ENCODE measurements at regions not wholly inside any gene's neighbourhood (a gene's known extent, or its start where the extent isn't known, plus 50 kb on each side); places are given as distances from the start of the nearest gene placed in this dataset.

DNA sequence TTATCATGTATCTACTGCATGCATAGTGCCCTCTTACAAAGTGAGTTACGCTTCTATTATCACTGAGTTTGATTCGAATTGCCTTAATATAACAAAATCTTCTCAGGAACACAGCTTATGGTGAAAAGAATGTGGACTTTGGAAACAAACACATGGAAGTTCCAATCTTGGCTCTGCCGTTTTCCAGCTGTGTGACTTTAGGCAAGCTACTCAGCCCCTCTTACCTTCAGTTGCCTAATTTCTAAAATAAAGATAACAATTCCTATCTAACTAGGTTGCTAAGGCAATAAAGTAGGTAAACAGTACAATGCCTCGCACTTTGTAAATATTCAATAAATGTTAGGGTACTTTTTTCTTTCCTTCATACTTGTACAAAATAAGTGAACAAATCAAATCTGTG is 104.0 kb upstream of the GRIA3 start:
- no peak for TF ChIP-seq SMC3 (conservative IDR thresholded peaks at IDR 0.05; ENCODE audit: insufficient read depth, low read depth, low read length)
- no peak for TF ChIP-seq ELF1 (tag; IDR thresholded peaks at IDR 0.05)
- TF ChIP-seq TAF1 (IDR thresholded peaks at IDR 0.05; ENCODE audit: control insufficient read depth, extremely low read depth, insufficient read depth, low read length, severe bottlenecking): no peak
- TF ChIP-seq CHD2 (IDR thresholded peaks at IDR 0.05; ENCODE audit: low read depth, low read length): no peak
- TF ChIP-seq, protein P1, sequence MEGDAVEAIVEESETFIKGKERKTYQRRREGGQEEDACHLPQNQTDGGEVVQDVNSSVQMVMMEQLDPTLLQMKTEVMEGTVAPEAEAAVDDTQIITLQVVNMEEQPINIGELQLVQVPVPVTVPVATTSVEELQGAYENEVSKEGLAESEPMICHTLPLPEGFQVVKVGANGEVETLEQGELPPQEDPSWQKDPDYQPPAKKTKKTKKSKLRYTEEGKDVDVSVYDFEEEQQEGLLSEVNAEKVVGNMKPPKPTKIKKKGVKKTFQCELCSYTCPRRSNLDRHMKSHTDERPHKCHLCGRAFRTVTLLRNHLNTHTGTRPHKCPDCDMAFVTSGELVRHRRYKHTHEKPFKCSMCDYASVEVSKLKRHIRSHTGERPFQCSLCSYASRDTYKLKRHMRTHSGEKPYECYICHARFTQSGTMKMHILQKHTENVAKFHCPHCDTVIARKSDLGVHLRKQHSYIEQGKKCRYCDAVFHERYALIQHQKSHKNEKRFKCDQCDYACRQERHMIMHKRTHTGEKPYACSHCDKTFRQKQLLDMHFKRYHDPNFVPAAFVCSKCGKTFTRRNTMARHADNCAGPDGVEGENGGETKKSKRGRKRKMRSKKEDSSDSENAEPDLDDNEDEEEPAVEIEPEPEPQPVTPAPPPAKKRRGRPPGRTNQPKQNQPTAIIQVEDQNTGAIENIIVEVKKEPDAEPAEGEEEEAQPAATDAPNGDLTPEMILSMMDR (IDR thresholded peaks at IDR 0.05 in 2 of 3, conservative IDR thresholded peaks at IDR 0.05 in 1 of 3; ENCODE audit: insufficient read depth in 2 of 3, low read depth in 1 of 3, low read length in 3 of 3): no peak
- TF ChIP-seq HNRNPK (IDR thresholded peaks at IDR 0.05; ENCODE audit: low read depth, low read length, poor library complexity, severe bottlenecking): no peak
- TF ChIP-seq, protein P2, sequence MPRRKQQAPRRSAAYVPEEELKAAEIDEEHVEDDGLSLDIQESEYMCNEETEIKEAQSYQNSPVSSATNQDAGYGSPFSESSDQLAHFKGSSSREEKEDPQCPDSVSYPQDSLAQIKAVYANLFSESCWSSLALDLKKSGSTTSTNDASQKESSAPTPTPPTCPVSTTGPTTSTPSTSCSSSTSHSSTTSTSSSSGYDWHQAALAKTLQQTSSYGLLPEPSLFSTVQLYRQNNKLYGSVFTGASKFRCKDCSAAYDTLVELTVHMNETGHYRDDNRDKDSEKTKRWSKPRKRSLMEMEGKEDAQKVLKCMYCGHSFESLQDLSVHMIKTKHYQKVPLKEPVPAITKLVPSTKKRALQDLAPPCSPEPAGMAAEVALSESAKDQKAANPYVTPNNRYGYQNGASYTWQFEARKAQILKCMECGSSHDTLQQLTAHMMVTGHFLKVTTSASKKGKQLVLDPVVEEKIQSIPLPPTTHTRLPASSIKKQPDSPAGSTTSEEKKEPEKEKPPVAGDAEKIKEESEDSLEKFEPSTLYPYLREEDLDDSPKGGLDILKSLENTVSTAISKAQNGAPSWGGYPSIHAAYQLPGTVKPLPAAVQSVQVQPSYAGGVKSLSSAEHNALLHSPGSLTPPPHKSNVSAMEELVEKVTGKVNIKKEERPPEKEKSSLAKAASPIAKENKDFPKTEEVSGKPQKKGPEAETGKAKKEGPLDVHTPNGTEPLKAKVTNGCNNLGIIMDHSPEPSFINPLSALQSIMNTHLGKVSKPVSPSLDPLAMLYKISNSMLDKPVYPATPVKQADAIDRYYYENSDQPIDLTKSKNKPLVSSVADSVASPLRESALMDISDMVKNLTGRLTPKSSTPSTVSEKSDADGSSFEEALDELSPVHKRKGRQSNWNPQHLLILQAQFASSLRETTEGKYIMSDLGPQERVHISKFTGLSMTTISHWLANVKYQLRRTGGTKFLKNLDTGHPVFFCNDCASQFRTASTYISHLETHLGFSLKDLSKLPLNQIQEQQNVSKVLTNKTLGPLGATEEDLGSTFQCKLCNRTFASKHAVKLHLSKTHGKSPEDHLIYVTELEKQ (CRISPR knock-in tag; IDR thresholded peaks at IDR 0.05): no peak
- TF ChIP-seq SMAD1 (IDR thresholded peaks at IDR 0.05; ENCODE audit: low read depth, low read length, partially characterized antibody): no peak
- TF ChIP-seq FOS (IDR thresholded peaks at IDR 0.05; ENCODE audit: extremely low read depth, insufficient read length): no peak
- no peak for TF ChIP-seq RAD21 (CRISPR knock-in tag; conservative IDR thresholded peaks at IDR 0.05 in 1 of 2, IDR thresholded peaks at IDR 0.05 in 1 of 2)
- TF ChIP-seq, protein P3, sequence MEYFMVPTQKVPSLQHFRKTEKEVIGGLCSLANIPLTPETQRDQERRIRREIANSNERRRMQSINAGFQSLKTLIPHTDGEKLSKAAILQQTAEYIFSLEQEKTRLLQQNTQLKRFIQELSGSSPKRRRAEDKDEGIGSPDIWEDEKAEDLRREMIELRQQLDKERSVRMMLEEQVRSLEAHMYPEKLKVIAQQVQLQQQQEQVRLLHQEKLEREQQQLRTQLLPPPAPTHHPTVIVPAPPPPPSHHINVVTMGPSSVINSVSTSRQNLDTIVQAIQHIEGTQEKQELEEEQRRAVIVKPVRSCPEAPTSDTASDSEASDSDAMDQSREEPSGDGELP (CRISPR knock-in tag; IDR thresholded peaks at IDR 0.05; ENCODE audit: borderline replicate concordance): no peak
- TF ChIP-seq SMAD3 (CRISPR knock-in tag; conservative IDR thresholded peaks at IDR 0.05): no peak
- no peak for TF ChIP-seq POLR2AphosphoS5 (IDR thresholded peaks at IDR 0.05; ENCODE audit: control insufficient read depth, insufficient read depth, low read depth, low read length)
- TF ChIP-seq TAF15 (IDR thresholded peaks at IDR 0.05; ENCODE audit: low read depth, low read length): no peak

All from K562 (cell line).